HEK293T (cell line): ENCODE measurements at regions not wholly inside any gene's neighbourhood (a gene's known extent, or its start where the extent isn't known, plus 50 kb on each side); places are given as distances from the start of the nearest gene placed in this dataset.

Experiments used
- ELF4 ChIP-seq: fragments of 450-650 bp; IDR thresholded peaks from 2 replicates; pipeline ENCODE4 v1.6.1; 2017; ENCODE audit warnings: antibody characterized with exemption
- FOXA1 ChIP-seq: fragments of 450-650 bp; IDR thresholded peaks from 2 replicates; pipeline ENCODE4 v1.6.1; 2016; ENCODE audit warnings: mild to moderate bottlenecking
- FOXM1 ChIP-seq: fragments of 450-650 bp; IDR thresholded peaks from 2 replicates; pipeline ENCODE4 v1.6.1; 2017; ENCODE audit warnings: mild to moderate bottlenecking, borderline replicate concordance
- LEF1 ChIP-seq: fragments of 450-650 bp; IDR thresholded peaks from 2 replicates; pipeline ENCODE4 v1.6.1; 2017; ENCODE audit warnings: mild to moderate bottlenecking, borderline replicate concordance
- NFRKB ChIP-seq: fragments of 450-650 bp; IDR thresholded peaks from 2 replicates; pipeline ENCODE4 v1.6.1; 2016; ENCODE audit warnings: mild to moderate bottlenecking, moderate library complexity
- SP1 ChIP-seq: fragments of 450-650 bp; IDR thresholded peaks from 2 replicates; pipeline ENCODE4 v1.6.1; 2017
- SUZ12 ChIP-seq: fragments of 450-650 bp; IDR thresholded peaks from 2 replicates; pipeline ENCODE4 v1.6.1; 2016; ENCODE audit warnings: mild to moderate bottlenecking
- TARDBP ChIP-seq: fragments of 450-650 bp; IDR thresholded peaks from 2 replicates; pipeline ENCODE4 v1.6.1; 2016

DNA sequence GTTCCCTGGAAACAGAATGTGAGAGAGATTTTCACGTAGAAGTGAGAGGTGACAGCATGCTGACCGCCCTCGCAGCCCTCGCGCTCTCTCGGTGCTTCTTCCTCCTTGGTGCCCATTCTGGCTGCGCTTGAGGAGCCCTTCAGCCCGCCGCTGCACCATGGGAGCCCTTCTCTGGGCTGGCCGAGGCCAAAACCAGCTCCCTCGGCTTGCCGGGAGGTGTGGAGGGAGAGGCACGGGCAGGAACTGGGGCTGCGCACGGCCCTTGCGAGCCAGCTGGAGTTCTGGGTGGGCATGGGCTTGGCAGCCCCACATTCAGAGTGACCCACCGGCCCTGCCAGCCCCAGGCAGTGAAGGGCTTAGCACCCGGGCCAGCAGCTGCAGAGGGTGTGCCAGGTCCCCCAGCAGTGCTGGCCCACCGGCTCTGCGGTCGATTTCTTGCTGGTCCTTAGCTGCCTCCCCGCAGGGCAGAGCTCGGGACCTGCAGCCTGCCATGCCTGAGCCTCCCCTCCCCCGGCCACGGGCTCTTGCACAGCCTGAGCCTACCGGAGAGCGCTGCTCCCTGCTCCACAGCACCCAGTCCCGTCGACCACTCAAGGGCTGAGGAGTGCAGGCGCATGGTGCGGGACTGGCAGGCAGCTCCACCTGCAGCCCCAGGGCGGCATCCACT lies 888.7 kb upstream of the ZWINT start:
- TF ChIP-seq SP1 (no peak), FOXA1 (no peak), FOXM1 (no peak), SUZ12 (no peak), NFRKB (no peak), TARDBP (no peak), LEF1 (no peak), ELF4 (no peak)
